Effector memory CD8-positive, alpha-beta T cell (primary cell): ENCODE measurements at regions not wholly inside any gene's neighbourhood (a gene's known extent, or its start where the extent isn't known, plus 50 kb on each side); places are given as distances from the start of the nearest gene placed in this dataset.

Experiments used
- ATAC-seq: fragments of 150-1000 bp; cut with Tn5 transposase; replicated peaks from 2 replicates; pipeline ENCODE4 v1.10.0; 2021; ENCODE audit warnings: mild to moderate bottlenecking, moderate library complexity
- DNase-seq, 3 experiments: peaks; one replicate each; pipeline ENCODE4 v3.0.0; 2021
- H3K27ac Mint-ChIP-seq, 2 donors: one replicate each; pipeline ENCODE4 v1.8.0; 2022; ENCODE audit warnings: mild to moderate bottlenecking in 2 of 2, mixed read lengths in 2 of 2, moderate library complexity in 2 of 2
- H3K27me3 Mint-ChIP-seq, 2 donors: one replicate each; pipeline ENCODE4 v1.8.0; 2022; ENCODE audit warnings: mixed read lengths in 2 of 2
- H3K36me3 Mint-ChIP-seq: one replicate; pipeline ENCODE4 v1.8.0; 2022; ENCODE audit warnings: mild to moderate bottlenecking, moderate library complexity, mixed read lengths; ENCODE audit not compliant: insufficient read depth
- H3K4me1 Mint-ChIP-seq, 2 donors: one replicate each; pipeline ENCODE4 v1.8.0; 2022; ENCODE audit warnings: low read depth in 2 of 2, mixed read lengths in 2 of 2
- H3K4me3 Mint-ChIP-seq, 2 donors: one replicate each; pipeline ENCODE4 v1.8.0; 2022; ENCODE audit warnings: mild to moderate bottlenecking in 2 of 2, mixed read lengths in 2 of 2, moderate library complexity in 2 of 2
- H3K9me3 Mint-ChIP-seq, 2 donors: one replicate each; pipeline ENCODE4 v1.8.0; 2022; ENCODE audit warnings: mixed read lengths in 2 of 2

DNA sequence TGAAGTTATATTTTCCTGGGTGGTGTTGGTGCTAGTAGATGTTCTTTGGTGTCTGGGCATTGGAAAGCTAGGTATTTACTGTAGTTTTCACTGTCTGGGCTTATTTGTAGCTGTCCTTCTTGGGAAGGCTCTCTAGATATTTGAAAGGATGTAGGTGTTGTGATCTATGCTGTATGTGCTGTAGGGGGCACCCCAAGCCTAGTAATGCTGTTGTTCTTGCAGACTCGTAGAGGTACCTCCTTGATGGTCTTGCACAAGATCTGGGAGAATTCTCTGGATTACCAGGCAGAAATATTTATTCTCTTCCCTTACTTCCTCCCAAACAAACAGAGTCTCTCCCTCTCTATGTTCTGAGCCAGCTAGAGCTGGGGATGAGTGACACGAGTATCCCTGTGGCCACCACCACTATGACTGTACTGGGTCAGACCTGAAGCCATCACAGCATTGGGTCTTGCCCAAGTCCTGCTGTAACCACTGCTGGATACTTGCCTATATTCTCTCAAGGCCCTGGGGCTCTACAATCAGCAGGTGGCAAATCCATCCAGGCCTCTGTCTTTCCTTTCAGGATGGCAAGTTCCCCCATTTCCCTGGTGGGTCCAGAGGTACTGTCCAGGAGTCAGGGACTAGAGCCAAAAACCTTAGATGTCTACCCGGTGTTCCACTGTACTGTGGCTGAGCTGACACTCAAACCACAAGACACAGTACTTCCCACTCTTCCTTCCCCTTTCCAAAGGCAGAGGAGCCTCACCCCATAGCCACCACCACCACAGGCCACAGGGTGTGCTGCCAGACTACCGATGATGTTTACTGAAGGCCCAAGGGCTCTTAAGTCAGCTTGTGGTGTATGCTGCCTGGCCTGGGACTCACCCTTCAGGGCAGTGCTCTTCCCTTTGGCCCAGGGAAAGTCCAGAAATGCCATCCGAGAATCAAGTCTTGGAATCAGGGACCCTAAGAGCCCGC is 195.2 kb upstream of the DPPA4 start:
- peaks cover 0 to 3% of the 10 kb centered on the region in 2 donors for H3K4me1 Mint-ChIP-seq
- DNase-seq: peak; percentile 16 to 29 (median 24)
- peaks cover 9 to 14% of the 10 kb centered on the region in 2 donors for H3K27me3 Mint-ChIP-seq
- no peaks in the 10 kb centered on the region for H3K9me3 Mint-ChIP-seq
- H3K36me3 Mint-ChIP-seq: no peaks in the 10 kb centered on the region
- H3K4me3 Mint-ChIP-seq: no peak overlapping the region
- no peak overlapping the region for H3K27ac Mint-ChIP-seq
- peak; percentile 70 for ATAC-seq

- Mint-ChIP-seq H3K4me1 (no peaks in the 10 kb centered on the region), H3K4me3 (no peak overlapping the region), H3K9me3 (no peaks in the 10 kb centered on the region), H3K27ac (no peak overlapping the region), H3K27me3 (peaks cover 0 to 6% of the 10 kb centered on the region in 2 donors), H3K36me3 (no peaks in the 10 kb centered on the region)
- ATAC-seq (no peak), DNase-seq (no peak)
Measured at GRCh38 chr3:109545746-109546145, 208.4 kb upstream of the DPPA4 start.

- Mint-ChIP-seq H3K27ac (no peak overlapping the region), H3K4me1 (no peaks in the 10 kb centered on the region), H3K27me3 (peaks cover 0 to 6% of the 10 kb centered on the region in 2 donors), H3K36me3 (no peaks in the 10 kb centered on the region), H3K4me3 (no peak overlapping the region), H3K9me3 (no peaks in the 10 kb centered on the region)
- no peak for ATAC-seq
- DNase-seq: no peak
Measured at GRCh38 chr3:109548192-109548938, 211.0 kb upstream of the DPPA4 start.

- H3K36me3 Mint-ChIP-seq: no peaks in the 10 kb centered on the region
- ATAC-seq: no peak
- H3K4me1 Mint-ChIP-seq: no peaks in the 10 kb centered on the region
- no peaks in the 10 kb centered on the region for H3K9me3 Mint-ChIP-seq
- peaks cover 0 to 5% of the 10 kb centered on the region in 2 donors for H3K27me3 Mint-ChIP-seq
- H3K4me3 Mint-ChIP-seq: no peak overlapping the region
- H3K27ac Mint-ChIP-seq: no peak overlapping the region
- DNase-seq: no peak
Measured at GRCh38 chr3:109553591-109554371, 216.4 kb upstream of the DPPA4 start.

- H3K36me3 Mint-ChIP-seq: peaks cover 3% of the 10 kb centered on the region
Measured at GRCh38 chr3:109559389-109559788, 222.0 kb upstream of the DPPA4 start.

GRCh38 chr3:109563149-109563548 is 225.8 kb upstream of the DPPA4 start:
- peak overlapping the region in 1 of 2 donors; percentile 34 for H3K4me3 Mint-ChIP-seq
- peak; percentile 93 for ATAC-seq
- peak; percentile 3 to 26 (median 25) for DNase-seq
- H3K9me3 Mint-ChIP-seq: no peaks in the 10 kb centered on the region
- H3K27me3 Mint-ChIP-seq: no peaks in the 10 kb centered on the region
- peak overlapping the region in 1 of 2 donors; percentile 6 for H3K27ac Mint-ChIP-seq
- H3K4me1 Mint-ChIP-seq: peaks cover 5 to 6% of the 10 kb centered on the region in 2 donors
- H3K36me3 Mint-ChIP-seq: peaks cover 3% of the 10 kb centered on the region

More at GRCh38 chr3:109559389-109559788, 222.0 kb upstream of the DPPA4 start:
- Mint-ChIP-seq H3K4me3 (no peak overlapping the region), H3K4me1 (peaks cover 5 to 6% of the 10 kb centered on the region in 2 donors), H3K27me3 (no peaks in the 10 kb centered on the region), H3K9me3 (no peaks in the 10 kb centered on the region), H3K27ac (no peak overlapping the region)
- no peak for DNase-seq
- ATAC-seq: no peak

GRCh38 chr3:109569135-109569846 is 231.9 kb upstream of the DPPA4 start:
- DNase-seq: no peak
- Mint-ChIP-seq H3K36me3 (no peaks in the 10 kb centered on the region), H3K27ac (no peak overlapping the region), H3K27me3 (peaks cover 0 to 6% of the 10 kb centered on the region in 2 donors), H3K9me3 (no peaks in the 10 kb centered on the region), H3K4me3 (no peak overlapping the region), H3K4me1 (no peaks in the 10 kb centered on the region)
- no peak for ATAC-seq

- ATAC-seq (no peak), DNase-seq (no peak)
- Mint-ChIP-seq H3K27ac (no peak overlapping the region), H3K4me1 (no peaks in the 10 kb centered on the region), H3K27me3 (peaks cover 0 to 6% of the 10 kb centered on the region in 2 donors), H3K36me3 (no peaks in the 10 kb centered on the region), H3K4me3 (no peak overlapping the region), H3K9me3 (no peaks in the 10 kb centered on the region)
Measured at GRCh38 chr3:109570408-109570807, 233.1 kb upstream of the DPPA4 start.

DNA sequence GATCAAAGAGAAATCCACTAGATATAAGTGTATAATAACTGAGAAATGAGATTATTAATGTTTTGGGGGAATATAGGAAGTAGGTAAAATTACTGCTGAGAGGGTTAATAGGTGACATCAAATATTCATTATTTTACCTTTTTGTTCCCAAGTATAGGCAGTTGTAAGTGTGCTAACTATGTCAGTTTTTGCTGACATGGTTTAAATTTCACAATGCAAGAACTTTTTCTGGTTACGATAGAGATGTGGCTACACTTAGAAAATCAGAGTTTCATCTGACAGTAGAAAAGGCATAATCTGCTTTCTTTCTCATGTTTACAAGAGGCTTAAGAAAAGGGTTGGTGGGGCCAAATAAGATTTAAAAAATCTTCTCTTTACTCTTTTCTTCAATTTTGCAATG is 235.0 kb upstream of the DPPA4 start:
- no peaks in the 10 kb centered on the region for H3K9me3 Mint-ChIP-seq
- H3K36me3 Mint-ChIP-seq: no peaks in the 10 kb centered on the region
- H3K27ac Mint-ChIP-seq: no peak overlapping the region
- DNase-seq (no peak), ATAC-seq (no peak)
- H3K4me1 Mint-ChIP-seq: no peaks in the 10 kb centered on the region
- H3K4me3 Mint-ChIP-seq: no peak overlapping the region
- H3K27me3 Mint-ChIP-seq: peaks cover 0 to 6% of the 10 kb centered on the region in 2 donors

DNA sequence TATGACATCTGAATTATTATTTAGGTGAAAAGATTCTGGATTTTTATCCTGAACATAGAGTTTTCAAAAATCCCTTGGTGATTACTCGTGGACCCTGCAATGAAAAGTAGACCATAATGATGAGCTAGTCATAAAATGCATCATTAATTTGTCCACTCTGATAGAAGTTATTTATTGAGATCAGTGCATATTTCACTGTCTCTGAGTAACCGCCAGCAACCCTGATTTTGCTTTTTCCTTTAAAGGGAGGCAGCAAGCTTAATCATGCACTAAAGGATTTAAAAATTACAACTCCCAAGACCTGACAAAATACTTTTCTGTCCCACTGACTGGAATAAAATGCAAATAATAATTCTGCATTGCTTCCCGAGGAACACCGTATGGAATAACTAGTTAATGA is 259.6 kb upstream of the DPPA4 start:
- peaks cover 2 to 7% of the 10 kb centered on the region in 2 donors for H3K9me3 Mint-ChIP-seq
- H3K4me3 Mint-ChIP-seq: no peak overlapping the region
- H3K27me3 Mint-ChIP-seq: peaks cover 0 to 14% of the 10 kb centered on the region in 2 donors
- H3K27ac Mint-ChIP-seq: no peak overlapping the region
- peaks cover 2% of the 10 kb centered on the region for H3K36me3 Mint-ChIP-seq
- no peak for DNase-seq
- H3K4me1 Mint-ChIP-seq: peaks cover 0 to 3% of the 10 kb centered on the region in 2 donors
- no peak for ATAC-seq

DNA sequence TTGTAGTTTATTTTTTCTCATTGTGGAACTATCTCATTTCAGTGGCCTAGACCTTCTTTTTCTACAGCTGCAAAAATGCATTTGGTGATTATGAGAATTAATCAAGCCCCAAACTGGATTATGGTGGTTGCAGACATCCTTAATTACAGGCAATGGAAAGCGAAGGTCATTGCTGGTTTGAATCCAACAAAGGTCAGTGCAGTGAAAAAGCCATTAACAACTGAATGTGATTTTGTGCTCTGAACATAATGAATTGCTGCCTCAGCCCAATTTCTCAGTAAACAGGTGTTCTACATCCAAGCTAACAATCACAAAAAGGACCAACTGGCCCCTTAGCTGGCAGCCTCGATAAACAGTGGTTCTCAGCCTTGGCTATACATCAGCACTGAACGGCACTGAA is 260.1 kb upstream of the DPPA4 start:
- ATAC-seq: no peak
- Mint-ChIP-seq H3K27me3 (peaks cover 0 to 14% of the 10 kb centered on the region in 2 donors), H3K4me3 (no peak overlapping the region), H3K36me3 (peaks cover 2% of the 10 kb centered on the region), H3K9me3 (peaks cover 2 to 7% of the 10 kb centered on the region in 2 donors), H3K4me1 (peaks cover 0 to 3% of the 10 kb centered on the region in 2 donors), H3K27ac (no peak overlapping the region)
- no peak for DNase-seq

DNA sequence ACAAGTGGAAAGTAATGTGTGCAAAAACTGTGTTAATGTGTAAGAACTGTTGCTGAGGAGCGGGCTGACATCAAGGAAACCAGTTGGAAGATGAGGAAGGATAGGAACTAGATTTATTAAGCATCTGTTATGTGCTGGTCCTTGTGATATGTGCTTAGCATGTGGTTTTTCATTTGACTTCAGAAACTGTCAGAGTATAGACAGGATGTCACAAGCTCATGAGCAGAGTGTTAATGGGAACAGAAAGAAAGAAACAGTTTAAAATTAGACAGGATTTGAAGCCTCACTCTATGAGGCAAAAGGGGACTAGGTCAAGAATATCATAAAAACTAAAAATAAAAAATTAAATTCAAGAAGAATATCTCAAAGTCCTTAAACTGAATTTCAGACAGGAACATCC is 270.6 kb upstream of the DPPA4 start:
- Mint-ChIP-seq H3K27me3 (peaks cover 9 to 19% of the 10 kb centered on the region in 2 donors), H3K36me3 (no peaks in the 10 kb centered on the region), H3K4me1 (no peaks in the 10 kb centered on the region), H3K9me3 (no peaks in the 10 kb centered on the region), H3K4me3 (no peak overlapping the region), H3K27ac (no peak overlapping the region)
- DNase-seq (no peak), ATAC-seq (no peak)
